HG02610 (cell line): ENCODE measurements at regions not wholly inside any gene's neighbourhood (a gene's known extent, or its start where the extent isn't known, plus 50 kb on each side); places are given as distances from the start of the nearest gene placed in this dataset.
A peak's percentile ranks its signal among the peaks of the same experiment; 100 is the strongest.
"Not testable (repeated sequence)": the region's sequence is repeated elsewhere in the genome, so short reads cannot be mapped to it uniquely, and the experiment has no call there.

Experiments
- ATAC-seq: cut with Tn5 transposase; IDR thresholded peaks from one replicate; pipeline ENCODE4 v1.9.1; 2021; ENCODE audit warnings: mild to moderate bottlenecking, moderate library complexity; ENCODE audit not compliant: unreplicated experiment

GRCh38 chrX:35611562-35611961, 186.6 kb upstream of the MAGEB16 start:
- ATAC-seq: not testable (repeated sequence)

GRCh38 chrX:35617836-35618235, 180.3 kb upstream of the MAGEB16 start:
- ATAC-seq: no peak

GRCh38 chrX:35622040-35622439, 176.1 kb upstream of the MAGEB16 start:
- ATAC-seq: no peak

GRCh38 chrX:35622601-35623000, 175.5 kb upstream of the MAGEB16 start:
- no peak for ATAC-seq

GRCh38 chrX:35625714-35626113, 172.4 kb upstream of the MAGEB16 start:
- ATAC-seq: no peak

GRCh38 chrX:35626124-35626523, 172.0 kb upstream of the MAGEB16 start:
- ATAC-seq: no peak

- ATAC-seq: not testable (repeated sequence)
Observed at GRCh38 chrX:35635971-35636370, 162.2 kb upstream of the MAGEB16 start.

- no peak for ATAC-seq
Observed at GRCh38 chrX:35664833-35665232, 133.3 kb upstream of the MAGEB16 start.

- no peak for ATAC-seq
Observed at GRCh38 chrX:35665311-35665710, 132.8 kb upstream of the MAGEB16 start.

- no peak for ATAC-seq
Observed at GRCh38 chrX:35670889-35671288, 127.3 kb upstream of the MAGEB16 start.

- no peak for ATAC-seq
Observed at GRCh38 chrX:35675151-35675550, 123.0 kb upstream of the MAGEB16 start.

- ATAC-seq: peak; percentile 86
Observed at GRCh38 chrX:35680940-35681346, 117.2 kb upstream of the MAGEB16 start.

GRCh38 chrX:35682476-35682875, 115.7 kb upstream of the MAGEB16 start:
- no peak for ATAC-seq

- ATAC-seq: peak; percentile 86
Observed at GRCh38 chrX:35696760-35697234, 101.3 kb upstream of the MAGEB16 start.

- peak; percentile 36 for ATAC-seq
Observed at GRCh38 chrX:35699642-35700041, 98.5 kb upstream of the MAGEB16 start.

GRCh38 chrX:35700121-35700520, 98.0 kb upstream of the MAGEB16 start:
- no peak for ATAC-seq

GRCh38 chrX:35711281-35711680, 86.9 kb upstream of the MAGEB16 start:
- ATAC-seq: no peak

GRCh38 chrX:35722128-35722527, 76.0 kb upstream of the MAGEB16 start:
- no peak for ATAC-seq

GRCh38 chrX:35726176-35726575, 72.0 kb upstream of the MAGEB16 start:
- ATAC-seq: no peak

- no peak for ATAC-seq
Observed at GRCh38 chrX:35728481-35728880, 69.7 kb upstream of the MAGEB16 start.

- no peak for ATAC-seq
Observed at GRCh38 chrX:35733879-35734278, 64.3 kb upstream of the MAGEB16 start.

GRCh38 chrX:35741142-35741541, 57.0 kb upstream of the MAGEB16 start:
- ATAC-seq: no peak

GRCh38 chrX:35743331-35743730, 54.8 kb upstream of the MAGEB16 start:
- no peak for ATAC-seq
